Right lobe of liver (tissue), 4 donors: ENCODE measurements at regions not wholly inside any gene's neighbourhood (a gene's known extent, or its start where the extent isn't known, plus 50 kb on each side); places are given as distances from the start of the nearest gene placed in this dataset.

Experiments used
- POLR2A ChIP-seq: fragments of 450-650 bp; IDR thresholded peaks from one replicate; pipeline ENCODE4 v1.6.1; 2017; ENCODE audit warnings: antibody characterized with exemption, mild to moderate bottlenecking
- TF ChIP-seq, protein P1 (sequence below), 4 donors: fragments of 200-600 bp in 3 of 4; fragments of 450-650 bp in 1 of 4; IDR thresholded peaks; one replicate each; pipeline versions ENCODE4 v1.5.1 to v1.8.0; 2016 to 2022; ENCODE audit warnings: antibody characterized with exemption in 4 of 4, mild to moderate bottlenecking in 2 of 4
- donor health status: DM: no; HTN: no; CAD: no.
- donor health status: DM: no; HTN: no; CAD: no.
- donor health status: DM: no; HTN: yes; CAD: no.

DNA sequence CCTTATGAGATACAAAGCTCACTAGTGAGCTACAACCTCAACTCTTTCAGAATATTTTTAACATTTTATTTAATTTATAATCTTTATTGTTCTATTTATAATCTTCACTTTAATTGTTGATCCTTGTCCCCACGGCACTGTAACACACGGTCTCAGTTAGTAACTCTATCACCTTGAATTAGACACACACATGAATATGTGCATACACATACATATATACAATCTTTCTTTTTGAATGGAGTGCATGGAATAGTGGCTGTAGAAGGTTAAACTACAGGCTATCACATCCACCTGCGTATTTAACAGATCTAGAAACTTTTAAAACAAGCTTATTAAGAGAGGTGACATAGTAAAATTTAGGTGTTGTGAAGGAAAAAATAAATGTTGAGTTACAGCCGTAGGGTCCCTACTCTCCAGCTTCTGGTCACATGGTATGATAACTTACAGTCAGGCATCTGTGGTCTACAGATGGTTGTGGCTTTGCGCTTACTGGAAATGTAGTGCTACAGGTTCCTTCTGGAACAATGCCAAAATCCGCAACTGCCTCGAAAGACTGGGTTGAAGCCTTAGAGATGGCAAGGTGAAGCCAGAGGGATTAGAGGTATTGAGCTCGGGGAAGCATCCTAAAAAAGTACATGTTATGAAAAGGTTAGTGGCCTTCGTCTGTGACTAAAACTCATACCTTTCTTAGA is 1324.1 kb upstream of the SLC39A10 start:
- TF ChIP-seq POLR2A = no peak
- TF ChIP-seq, protein P1, sequence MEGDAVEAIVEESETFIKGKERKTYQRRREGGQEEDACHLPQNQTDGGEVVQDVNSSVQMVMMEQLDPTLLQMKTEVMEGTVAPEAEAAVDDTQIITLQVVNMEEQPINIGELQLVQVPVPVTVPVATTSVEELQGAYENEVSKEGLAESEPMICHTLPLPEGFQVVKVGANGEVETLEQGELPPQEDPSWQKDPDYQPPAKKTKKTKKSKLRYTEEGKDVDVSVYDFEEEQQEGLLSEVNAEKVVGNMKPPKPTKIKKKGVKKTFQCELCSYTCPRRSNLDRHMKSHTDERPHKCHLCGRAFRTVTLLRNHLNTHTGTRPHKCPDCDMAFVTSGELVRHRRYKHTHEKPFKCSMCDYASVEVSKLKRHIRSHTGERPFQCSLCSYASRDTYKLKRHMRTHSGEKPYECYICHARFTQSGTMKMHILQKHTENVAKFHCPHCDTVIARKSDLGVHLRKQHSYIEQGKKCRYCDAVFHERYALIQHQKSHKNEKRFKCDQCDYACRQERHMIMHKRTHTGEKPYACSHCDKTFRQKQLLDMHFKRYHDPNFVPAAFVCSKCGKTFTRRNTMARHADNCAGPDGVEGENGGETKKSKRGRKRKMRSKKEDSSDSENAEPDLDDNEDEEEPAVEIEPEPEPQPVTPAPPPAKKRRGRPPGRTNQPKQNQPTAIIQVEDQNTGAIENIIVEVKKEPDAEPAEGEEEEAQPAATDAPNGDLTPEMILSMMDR (IDR thresholded peaks at IDR 0.05) = no peak
